Aorta (tissue), 5 donors: ENCODE measurements at regions not wholly inside any gene's neighbourhood (a gene's known extent, or its start where the extent isn't known, plus 50 kb on each side); places are given as distances from the start of the nearest gene placed in this dataset.

ENCODE experiments used
- ATAC-seq: fragments of 200-7000 bp; cut with Tn5 transposase; one replicate; pipeline ENCODE4 v1.9.1; 2022; ENCODE audit warnings: moderate library complexity; ENCODE audit not compliant: low FRiP score
- DNase-seq, 2 donors: peaks; one replicate each; pipeline ENCODE4 v3.0.0-alpha.2; 2020
- H3K27ac ChIP-seq, 2 donors: one replicate each; pipeline ENCODE4 v1.5.1; 2013; ENCODE audit warnings: low read length in 2 of 2, mild to moderate bottlenecking in 2 of 2, moderate library complexity in 2 of 2, control low read depth in 1 of 2, inconsistent platforms in 1 of 2, low read depth in 1 of 2
- H3K27me3 ChIP-seq, 2 donors: one replicate each; pipeline ENCODE4 v1.6.1; 2013; ENCODE audit warnings: control low read depth in 1 of 2, low read length in 1 of 2, mild to moderate bottlenecking in 1 of 2, moderate library complexity in 1 of 2; ENCODE audit not compliant: insufficient read depth in 2 of 2, control insufficient read depth in 1 of 2
- H3K36me3 ChIP-seq, 2 donors: one replicate each; pipeline ENCODE4 v1.6.1; 2013; ENCODE audit warnings: control low read depth in 1 of 2, low read length in 1 of 2, mild to moderate bottlenecking in 1 of 2; ENCODE audit not compliant: insufficient read depth in 2 of 2, control insufficient read depth in 1 of 2
- H3K4me1 ChIP-seq, 2 donors: one replicate each; pipeline ENCODE4 v1.6.1; 2013; ENCODE audit warnings: low read length in 2 of 2, control low read depth in 1 of 2, mild to moderate bottlenecking in 1 of 2, moderate library complexity in 1 of 2; ENCODE audit not compliant: insufficient read depth in 2 of 2, control insufficient read depth in 1 of 2
- H3K4me3 ChIP-seq, 2 donors: one replicate each; pipeline ENCODE4 v1.5.1; 2013; ENCODE audit warnings: low read length in 2 of 2, control low read depth in 1 of 2, mild to moderate bottlenecking in 1 of 2
- H3K9me3 ChIP-seq: one replicate; pipeline ENCODE4 v1.6.1; 2013; ENCODE audit warnings: mild to moderate bottlenecking, low read length; ENCODE audit not compliant: control insufficient read depth
- WGBS, 2 donors: extraction: QIAGEN DNeasy Blood & Tissue Kit; methylation state at CpG; one replicate each; pipeline ENCODE4 v1.1.7; 2013; 5-methylcytosine and 5-hydroxymethylcytosine counted together
- intact Hi-C, 2 donors: fragments of 100-400 bp; cut with DNase I; formaldehyde crosslinking; loops; one replicate each; pipeline versions ENCODE4 v1.14.2 to v1.15.0; 2022
- microRNA-seq, 2 donors: library from miRNA; unstranded; fragments of <30 nt; microRNA quantifications; one replicate each; pipeline ENCODE4 v1.2.0, GENCODE V29; 2020
- donor health status: healthy with polysubstance abuse.
- donor health status: Bipolar disorder and iron deficiency.
- donor health status: DM: no; HTN: no; CAD: no.
- donor health status: DM: no; HTN: no; CAD: no.
- donor health status: DM: yes; HTN: yes; CAD: no.

GRCh38 chr21:35106246-35106835, 57.2 kb upstream of the RUNX1 start:
- no peak for ATAC-seq
- DNase-seq: no peak
- 53 to 57% methylated on average over 11 of the region's 11 CpGs for WGBS, 2 donors
- Histone ChIP-seq H3K4me1 (no peaks in the 10 kb centered on the region), H3K4me3 (no peak overlapping the region), H3K36me3 (no peaks in the 10 kb centered on the region), H3K9me3 (no peaks in the 10 kb centered on the region), H3K27me3 (no peaks in the 10 kb centered on the region), H3K27ac (no peak overlapping the region)
- intact Hi-C loops: no loop called here

GRCh38 chr21:35102488-35103371, 53.6 kb upstream of the RUNX1 start:
- ATAC-seq: peak; percentile 57
- Histone ChIP-seq H3K27ac (no peak overlapping the region), H3K4me1 (no peaks in the 10 kb centered on the region), H3K4me3 (no peak overlapping the region), H3K36me3 (no peaks in the 10 kb centered on the region), H3K27me3 (no peaks in the 10 kb centered on the region), H3K9me3 (no peaks in the 10 kb centered on the region)
- intact Hi-C loops: no loop called here
- DNase-seq: peak in 1 of 2 donors; percentile 81
- 69 to 74% methylated on average over 8 of the region's 8 CpGs for WGBS, 2 donors

GRCh38 chr21:35100349-35100811, 51.3 kb upstream of the RUNX1 start:
- ATAC-seq: no peak
- Histone ChIP-seq H3K4me1 (peaks cover 0 to 4% of the 10 kb centered on the region in 2 donors), H3K9me3 (no peaks in the 10 kb centered on the region), H3K4me3 (no peak overlapping the region), H3K27ac (no peak overlapping the region), H3K36me3 (no peaks in the 10 kb centered on the region), H3K27me3 (no peaks in the 10 kb centered on the region)
- intact Hi-C loops: no loop called here
- WGBS, 2 donors: 88 to 90% methylated on average over 8 of the region's 8 CpGs
- no peak for DNase-seq

- no peak overlapping the region for H3K4me3 ChIP-seq
- H3K27ac ChIP-seq: no peak overlapping the region
- ATAC-seq (no peak), DNase-seq (no peak)
- 71 to 93% methylated on average over 1 of the region's 1 CpG for WGBS, 2 donors
- no peaks in the 10 kb centered on the region for H3K27me3 ChIP-seq
- no peaks in the 10 kb centered on the region for H3K9me3 ChIP-seq
- peaks cover 0 to 4% of the 10 kb centered on the region in 2 donors for H3K4me1 ChIP-seq
- intact Hi-C loops: no loop called here
- H3K36me3 ChIP-seq: no peaks in the 10 kb centered on the region
Measured at GRCh38 chr21:35099310-35099709, 50.2 kb upstream of the RUNX1 start.

Small RNA genes lying in the stretch of these regions (microRNA-seq; reads per million reads assigned to microRNA genes)
- gene MIR802: 0 reads per million in 2 donors
